Kidney (tissue), 13 donors: ENCODE measurements at regions not wholly inside any gene's neighbourhood (a gene's known extent, or its start where the extent isn't known, plus 50 kb on each side); places are given as distances from the start of the nearest gene placed in this dataset.

Source experiments
- DNase-seq, 5 donors: peaks; one replicate each; pipeline ENCODE4 v3.0.0-alpha.2; 2013 to 2020
- FAIRE-seq: peaks from 2 replicates; lab custom pipeline; 2012; peaks lifted over from hg19 to GRCh38; lab: Jason Lieb, UNC
- H3K27ac ChIP-seq, 2 donors: one replicate each; pipeline ENCODE4 v1.7.0; 2013; ENCODE audit warnings: low read depth in 2 of 2, low read length in 2 of 2, inconsistent platforms in 1 of 2
- H3K27me3 ChIP-seq: one replicate; pipeline ENCODE4 v1.7.1; 2013; ENCODE audit warnings: low read length, inconsistent platforms; ENCODE audit not compliant: control insufficient read depth, insufficient read depth
- H3K36me3 ChIP-seq, 3 donors: one replicate each; pipeline versions ENCODE4 v1.7.0 to v1.7.1; 2013; ENCODE audit warnings: low read length in 3 of 3, control low read depth in 1 of 3, inconsistent platforms in 1 of 3; ENCODE audit not compliant: insufficient read depth in 3 of 3, control insufficient read depth in 2 of 3
- H3K4me1 ChIP-seq, 3 donors: one replicate each; pipeline versions ENCODE4 v1.7.0 to v1.7.1; 2013; ENCODE audit warnings: low read length in 3 of 3, inconsistent platforms in 1 of 3, low read depth in 1 of 3; ENCODE audit not compliant: control insufficient read depth in 2 of 3, insufficient read depth in 2 of 3
- H3K4me3 ChIP-seq, 3 donors: one replicate each; pipeline versions ENCODE4 v1.7.0 to v1.8.1; 2013; ENCODE audit warnings: low read length in 3 of 3, control low read depth in 1 of 3, inconsistent platforms in 1 of 3
- H3K9ac ChIP-seq, 3 donors: one replicate each; pipeline versions ENCODE4 v1.7.0 to v1.7.1; 2013; ENCODE audit warnings: low read length in 3 of 3, control low read depth in 1 of 3, inconsistent platforms in 1 of 3
- H3K9me3 ChIP-seq, 3 donors: one replicate each; pipeline versions ENCODE4 v1.7.0 to v1.7.1; 2013; ENCODE audit warnings: low read length in 3 of 3, control low read depth in 1 of 3, inconsistent platforms in 1 of 3; ENCODE audit not compliant: control insufficient read depth in 2 of 3, insufficient read depth in 1 of 3
- CTCF ChIP-seq: IDR thresholded peaks from 3 replicates; pipeline ENCODE4 v1.5.1; 2012; ENCODE audit warnings: mild to moderate bottlenecking, moderate library complexity, borderline replicate concordance; ENCODE audit not compliant: insufficient read depth; ENCODE audit errors: extremely low read depth
- intact Hi-C: fragments of 100-400 bp; cut with DNase I; formaldehyde crosslinking; loops from one replicate; pipeline ENCODE4 v1.11.1; 2022
- donor health status: control.
- donor health status: control.
- donor health status: control.
- donor health status: control.
- donor health status: control.
- donor health status: DM: yes; HTN: yes; CAD: no.
- donor health status: Normal renal cell carcinoma (clear cell type).

DNA sequence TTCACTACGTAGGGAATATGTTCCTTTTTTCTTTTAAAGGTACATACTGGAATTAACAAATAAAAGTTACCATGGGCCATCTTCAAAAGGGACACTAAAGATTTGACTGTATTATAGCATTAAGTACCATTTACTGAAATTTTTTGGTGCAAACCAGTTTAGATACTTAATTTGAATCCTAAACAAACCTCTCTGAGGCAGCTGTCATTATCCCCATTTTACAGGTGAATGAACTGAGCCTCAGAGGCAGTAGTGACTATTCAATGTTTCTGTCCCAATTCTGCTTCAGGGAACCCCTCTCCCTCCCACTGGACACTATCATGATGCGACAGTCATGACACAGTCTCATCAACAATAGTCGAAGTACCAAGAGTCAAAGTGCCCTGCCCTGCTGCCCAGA, 76.2 kb upstream of the PHF21A start:
- FAIRE-seq: no peak
- Histone ChIP-seq H3K9me3 (no peaks in the 10 kb centered on the region), H3K4me1 (no peaks in the 10 kb centered on the region), H3K27ac (no peak overlapping the region), H3K27me3 (no peaks in the 10 kb centered on the region), H3K36me3 (no peaks in the 10 kb centered on the region), H3K4me3 (no peak overlapping the region), H3K9ac (no peak overlapping the region)
- intact Hi-C loops: no loop called here
- TF ChIP-seq CTCF: no peak
- no peak for DNase-seq

DNA sequence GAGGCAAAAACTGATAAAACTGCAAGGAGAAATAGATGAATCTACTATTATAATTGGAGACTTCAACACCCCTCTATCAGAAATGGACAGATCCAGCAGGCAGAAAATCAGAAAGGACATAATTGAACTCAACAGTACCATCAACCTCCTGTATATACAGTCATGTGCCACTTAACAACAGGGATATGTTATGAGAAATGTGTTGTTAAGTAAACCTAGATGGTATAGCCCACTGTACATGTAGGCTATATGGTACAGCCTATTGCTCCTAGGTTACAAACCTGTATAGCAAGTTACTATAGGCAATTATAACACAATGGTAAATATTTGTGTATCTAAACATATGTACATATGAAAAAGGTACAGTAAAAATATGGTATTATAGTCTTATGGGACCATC, 66.8 kb upstream of the PHF21A start:
- TF ChIP-seq CTCF: no peak
- Histone ChIP-seq H3K4me3 (no peak overlapping the region), H3K36me3 (no peaks in the 10 kb centered on the region), H3K9ac (no peak overlapping the region), H3K4me1 (no peaks in the 10 kb centered on the region), H3K27ac (no peak overlapping the region), H3K9me3 (peaks cover 0 to 5% (median 0%) of the 10 kb centered on the region in 3 donors), H3K27me3 (no peaks in the 10 kb centered on the region)
- intact Hi-C loops: no loop called here
- DNase-seq (no peak), FAIRE-seq (no peak)

GRCh38 chr11:46183819-46184218, 62.6 kb upstream of the PHF21A start:
- H3K9me3 ChIP-seq: no peaks in the 10 kb centered on the region
- no peak overlapping the region for H3K9ac ChIP-seq
- no peak for TF ChIP-seq CTCF
- no peak for FAIRE-seq
- no peaks in the 10 kb centered on the region for H3K4me1 ChIP-seq
- no peaks in the 10 kb centered on the region for H3K27me3 ChIP-seq
- DNase-seq: no peak
- no peaks in the 10 kb centered on the region for H3K36me3 ChIP-seq
- H3K4me3 ChIP-seq: no peak overlapping the region
- intact Hi-C loops: no loop called here
- H3K27ac ChIP-seq: no peak overlapping the region

GRCh38 chr11:46181843-46182424, 60.7 kb upstream of the PHF21A start:
- TF ChIP-seq CTCF: no peak
- intact Hi-C loops: no loop called here
- DNase-seq: no peak
- H3K4me1 ChIP-seq: no peaks in the 10 kb centered on the region
- H3K4me3 ChIP-seq: no peak overlapping the region
- H3K27ac ChIP-seq: no peak overlapping the region
- FAIRE-seq: no peak
- no peak overlapping the region for H3K9ac ChIP-seq
- no peaks in the 10 kb centered on the region for H3K36me3 ChIP-seq
- H3K9me3 ChIP-seq: no peaks in the 10 kb centered on the region
- H3K27me3 ChIP-seq: no peaks in the 10 kb centered on the region
